ENCODE measurements at regions not wholly inside any gene's neighbourhood (a gene's known extent, or its start where the extent isn't known, plus 50 kb on each side); places are given as distances from the start of the nearest gene placed in this dataset.

GRCh38 chr19:29385191-29385795 lies 140.5 kb upstream of the VSTM2B start:
- no peak for TF ChIP-seq ZFX (IDR thresholded peaks at IDR 0.05; ENCODE audit: borderline replicate concordance)
- no peak for TF ChIP-seq CTCF (IDR thresholded peaks at IDR 0.05)
- H3K27ac ChIP-seq, result no peak overlapping the region

GRCh38 chr19:29386970-29387369 lies 138.8 kb upstream of the VSTM2B start:
- TF ChIP-seq ZFX (IDR thresholded peaks at IDR 0.05; ENCODE audit: borderline replicate concordance) (no peak), CTCF (IDR thresholded peaks at IDR 0.05) (no peak)
- no peak overlapping the region for H3K27ac ChIP-seq

GRCh38 chr19:29387586-29387985 lies 138.2 kb upstream of the VSTM2B start:
- TF ChIP-seq ZFX (IDR thresholded peaks at IDR 0.05; ENCODE audit: borderline replicate concordance), result no peak
- no peak for TF ChIP-seq CTCF (IDR thresholded peaks at IDR 0.05)
- no peak overlapping the region for H3K27ac ChIP-seq

- no peak for TF ChIP-seq CTCF (IDR thresholded peaks at IDR 0.05)
- no peak for TF ChIP-seq ZFX (IDR thresholded peaks at IDR 0.05; ENCODE audit: borderline replicate concordance)
- no peak overlapping the region for H3K27ac ChIP-seq
Measured at GRCh38 chr19:29389495-29389894, 136.3 kb upstream of the VSTM2B start.

- H3K27ac ChIP-seq, result no peak overlapping the region
- no peak for TF ChIP-seq ZFX (IDR thresholded peaks at IDR 0.05; ENCODE audit: borderline replicate concordance)
- TF ChIP-seq CTCF (IDR thresholded peaks at IDR 0.05), result no peak
Measured at GRCh38 chr19:29390742-29391141, 135.1 kb upstream of the VSTM2B start.

- TF ChIP-seq CTCF (IDR thresholded peaks at IDR 0.05) (no peak), ZFX (IDR thresholded peaks at IDR 0.05; ENCODE audit: borderline replicate concordance) (no peak)
- no peak overlapping the region for H3K27ac ChIP-seq
Measured at GRCh38 chr19:29393915-29394460, 131.8 kb upstream of the VSTM2B start.

GRCh38 chr19:29395111-29395733 lies 130.6 kb upstream of the VSTM2B start:
- no peak overlapping the region for H3K27ac ChIP-seq
- TF ChIP-seq CTCF (IDR thresholded peaks at IDR 0.05) (no peak), ZFX (IDR thresholded peaks at IDR 0.05; ENCODE audit: borderline replicate concordance) (no peak)

All from 22Rv1 (cell line).